IMR-90 (cell line): ENCODE measurements at regions not wholly inside any gene's neighbourhood (a gene's known extent, or its start where the extent isn't known, plus 50 kb on each side); places are given as distances from the start of the nearest gene placed in this dataset.

Experiments
- BHLHE40 ChIP-seq: fragments of 150-350 bp; IDR thresholded peaks from 2 replicates; pipeline ENCODE4 v1.6.1; 2016; ENCODE audit warnings: mild to moderate bottlenecking, low read depth, low read length
- CEBPB ChIP-seq: IDR thresholded peaks from 2 replicates; pipeline ENCODE4 v1.6.1; 2012; ENCODE audit warnings: low read depth, low read length, improper control_type of control experiment
- CHD1 ChIP-seq: IDR thresholded peaks from 2 replicates; pipeline ENCODE4 v1.6.1; 2012; ENCODE audit warnings: low read depth, low read length, improper control_type of control experiment
- MAFK ChIP-seq: IDR thresholded peaks from 2 replicates; pipeline ENCODE4 v1.6.1; 2012; ENCODE audit warnings: low read depth, low read length, improper control_type of control experiment
- MAZ ChIP-seq: IDR thresholded peaks from 2 replicates; pipeline ENCODE4 v1.6.1; 2012; ENCODE audit warnings: low read depth, mild to moderate bottlenecking, low read length, improper control_type of control experiment, moderate library complexity, borderline replicate concordance
- MXI1 ChIP-seq: IDR thresholded peaks from 2 replicates; pipeline ENCODE4 v1.6.1; 2012; ENCODE audit warnings: low read depth, mild to moderate bottlenecking, low read length, moderate library complexity, borderline replicate concordance
- POLR2A ChIP-seq: IDR thresholded peaks from 2 replicates; pipeline ENCODE4 v1.6.1; 2012; ENCODE audit warnings: mild to moderate bottlenecking, low read depth, low read length
- RAD21 ChIP-seq: IDR thresholded peaks from 2 replicates; pipeline ENCODE4 v1.6.1; 2012; ENCODE audit warnings: low read length, improper control_type of control experiment
- RCOR1 ChIP-seq: IDR thresholded peaks from 2 replicates; pipeline ENCODE4 v1.6.1; 2012; ENCODE audit warnings: mild to moderate bottlenecking, low read length, improper control_type of control experiment; ENCODE audit not compliant: insufficient replicate concordance
- RFX5 ChIP-seq: IDR thresholded peaks from 2 replicates; pipeline ENCODE4 v1.8.0; 2012; ENCODE audit warnings: low read depth, mild to moderate bottlenecking, low read length, moderate library complexity
- SMC3 ChIP-seq: fragments of 150-350 bp; IDR thresholded peaks from 2 replicates; pipeline ENCODE4 v1.6.1; 2016; ENCODE audit warnings: low read depth, mild to moderate bottlenecking, antibody characterized with exemption, low read length, moderate library complexity
- TF ChIP-seq, protein P1 (sequence below): conservative IDR thresholded peaks from 2 replicates; pipeline ENCODE4 v1.5.1; 2012; ENCODE audit warnings: mild to moderate bottlenecking, low read depth, low read length, improper control_type of control experiment
- TF ChIP-seq, protein P2 (sequence below): fragments of 150-350 bp; IDR thresholded peaks from 2 replicates; pipeline ENCODE4 v1.6.1; 2016; ENCODE audit warnings: low read depth, mild to moderate bottlenecking, low read length, moderate library complexity, borderline replicate concordance
- TF ChIP-seq, protein P3 (sequence below): fragments of 150-350 bp; IDR thresholded peaks from 2 replicates; pipeline ENCODE4 v1.6.1; 2017; ENCODE audit warnings: mild to moderate bottlenecking, antibody characterized with exemption, low read length, low read depth

DNA sequence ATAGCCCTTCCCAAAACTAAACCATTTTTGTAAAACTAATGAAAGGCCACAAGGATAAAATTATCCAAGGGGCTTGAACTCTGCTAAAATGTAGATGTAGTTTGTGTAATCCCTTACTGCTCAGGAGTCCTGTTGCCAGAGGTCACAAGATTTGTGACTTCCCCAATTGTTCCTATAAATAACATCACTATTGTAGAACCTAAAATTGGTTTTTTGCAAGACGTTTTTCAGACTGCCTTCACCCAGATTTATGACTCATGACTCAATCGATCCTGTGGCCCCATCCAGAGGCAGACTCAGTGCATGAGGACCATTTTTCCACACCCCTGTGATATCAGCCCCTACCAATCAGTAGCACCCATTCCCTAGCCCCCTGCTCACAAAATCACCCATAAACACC lies 61.5 kb upstream of the RASSF8 start:
- TF ChIP-seq, protein P1, sequence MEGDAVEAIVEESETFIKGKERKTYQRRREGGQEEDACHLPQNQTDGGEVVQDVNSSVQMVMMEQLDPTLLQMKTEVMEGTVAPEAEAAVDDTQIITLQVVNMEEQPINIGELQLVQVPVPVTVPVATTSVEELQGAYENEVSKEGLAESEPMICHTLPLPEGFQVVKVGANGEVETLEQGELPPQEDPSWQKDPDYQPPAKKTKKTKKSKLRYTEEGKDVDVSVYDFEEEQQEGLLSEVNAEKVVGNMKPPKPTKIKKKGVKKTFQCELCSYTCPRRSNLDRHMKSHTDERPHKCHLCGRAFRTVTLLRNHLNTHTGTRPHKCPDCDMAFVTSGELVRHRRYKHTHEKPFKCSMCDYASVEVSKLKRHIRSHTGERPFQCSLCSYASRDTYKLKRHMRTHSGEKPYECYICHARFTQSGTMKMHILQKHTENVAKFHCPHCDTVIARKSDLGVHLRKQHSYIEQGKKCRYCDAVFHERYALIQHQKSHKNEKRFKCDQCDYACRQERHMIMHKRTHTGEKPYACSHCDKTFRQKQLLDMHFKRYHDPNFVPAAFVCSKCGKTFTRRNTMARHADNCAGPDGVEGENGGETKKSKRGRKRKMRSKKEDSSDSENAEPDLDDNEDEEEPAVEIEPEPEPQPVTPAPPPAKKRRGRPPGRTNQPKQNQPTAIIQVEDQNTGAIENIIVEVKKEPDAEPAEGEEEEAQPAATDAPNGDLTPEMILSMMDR, result no peak
- TF ChIP-seq CEBPB (no peak), MXI1 (no peak), POLR2A (no peak), CHD1 (no peak), RAD21 (no peak), RFX5 (no peak), MAZ (no peak), BHLHE40 (no peak), RCOR1 (no peak), SMC3 (no peak), MAFK (no peak)
- TF ChIP-seq, protein P2, sequence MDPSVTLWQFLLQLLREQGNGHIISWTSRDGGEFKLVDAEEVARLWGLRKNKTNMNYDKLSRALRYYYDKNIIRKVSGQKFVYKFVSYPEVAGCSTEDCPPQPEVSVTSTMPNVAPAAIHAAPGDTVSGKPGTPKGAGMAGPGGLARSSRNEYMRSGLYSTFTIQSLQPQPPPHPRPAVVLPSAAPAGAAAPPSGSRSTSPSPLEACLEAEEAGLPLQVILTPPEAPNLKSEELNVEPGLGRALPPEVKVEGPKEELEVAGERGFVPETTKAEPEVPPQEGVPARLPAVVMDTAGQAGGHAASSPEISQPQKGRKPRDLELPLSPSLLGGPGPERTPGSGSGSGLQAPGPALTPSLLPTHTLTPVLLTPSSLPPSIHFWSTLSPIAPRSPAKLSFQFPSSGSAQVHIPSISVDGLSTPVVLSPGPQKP, result no peak
- TF ChIP-seq, protein P3, sequence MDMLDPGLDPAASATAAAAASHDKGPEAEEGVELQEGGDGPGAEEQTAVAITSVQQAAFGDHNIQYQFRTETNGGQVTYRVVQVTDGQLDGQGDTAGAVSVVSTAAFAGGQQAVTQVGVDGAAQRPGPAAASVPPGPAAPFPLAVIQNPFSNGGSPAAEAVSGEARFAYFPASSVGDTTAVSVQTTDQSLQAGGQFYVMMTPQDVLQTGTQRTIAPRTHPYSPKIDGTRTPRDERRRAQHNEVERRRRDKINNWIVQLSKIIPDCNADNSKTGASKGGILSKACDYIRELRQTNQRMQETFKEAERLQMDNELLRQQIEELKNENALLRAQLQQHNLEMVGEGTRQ, result no peak
